Activated naive CD4-positive, alpha-beta T cell treated with anti-CD3 and anti-CD28 coated beads, Interleukin-2, amount 10 ng/mL, durations not matched to agents 7 days and 5 days (primary cell): ENCODE measurements at regions not wholly inside any gene's neighbourhood (a gene's known extent, or its start where the extent isn't known, plus 50 kb on each side); places are given as distances from the start of the nearest gene placed in this dataset.

Experiments used
- CTCF ChIA-PET: fragments of 350-600 bp; sonication (Branson Sonifier 250); formaldehyde crosslinking; loops from one replicate; lab custom pipeline; 2021; ENCODE audit warnings: antibody characterized with exemption; lab: Charles Lee
- DNase-seq: peaks from one replicate; pipeline ENCODE4 v3.0.0-alpha.2; 2020
- H3K27ac Mint-ChIP-seq: one replicate; pipeline ENCODE4 v1.8.0; 2021; ENCODE audit warnings: mild to moderate bottlenecking, moderate library complexity, mixed read lengths
- H3K27me3 Mint-ChIP-seq: one replicate; pipeline ENCODE4 v1.8.0; 2021; ENCODE audit warnings: mild to moderate bottlenecking, mixed read lengths
- H3K36me3 Mint-ChIP-seq: one replicate; pipeline ENCODE4 v1.8.0; 2021; ENCODE audit warnings: mixed read lengths
- H3K4me1 Mint-ChIP-seq: one replicate; pipeline ENCODE4 v1.8.0; 2021; ENCODE audit warnings: mixed read lengths
- H3K4me3 Mint-ChIP-seq: one replicate; pipeline ENCODE4 v1.8.0; 2021; ENCODE audit warnings: mild to moderate bottlenecking, moderate library complexity, mixed read lengths
- H3K9me3 Mint-ChIP-seq: one replicate; pipeline ENCODE4 v1.8.0; 2021; ENCODE audit warnings: mixed read lengths

DNA sequence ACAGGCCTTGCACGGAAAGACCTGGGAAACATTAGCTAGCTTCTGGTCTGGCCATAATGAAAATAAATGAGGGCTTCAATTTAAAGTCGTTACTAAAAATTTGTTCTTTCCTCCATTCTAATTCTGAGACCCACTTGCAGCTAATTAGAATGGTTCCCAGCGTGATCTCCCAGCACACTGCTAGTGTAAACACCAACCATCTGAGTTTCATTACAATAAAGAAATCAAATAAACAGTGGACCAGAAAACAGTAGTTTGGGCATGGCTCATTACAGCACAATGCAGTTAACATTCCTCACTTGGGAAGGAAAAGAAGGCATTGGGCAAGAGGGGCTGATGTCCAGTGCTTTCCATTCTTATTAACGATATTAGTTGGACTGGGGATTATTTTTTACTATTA is 410.9 kb upstream of the SOX9 start:
- no peak for DNase-seq
- H3K9me3 Mint-ChIP-seq, result peaks cover 2% of the 10 kb centered on the region
- no peaks in the 10 kb centered on the region for H3K4me1 Mint-ChIP-seq
- no peaks in the 10 kb centered on the region for H3K36me3 Mint-ChIP-seq
- no peak overlapping the region for H3K27ac Mint-ChIP-seq
- no peak overlapping the region for H3K4me3 Mint-ChIP-seq
- CTCF ChIA-PET, result no interaction called here
- no peaks in the 10 kb centered on the region for H3K27me3 Mint-ChIP-seq

DNA sequence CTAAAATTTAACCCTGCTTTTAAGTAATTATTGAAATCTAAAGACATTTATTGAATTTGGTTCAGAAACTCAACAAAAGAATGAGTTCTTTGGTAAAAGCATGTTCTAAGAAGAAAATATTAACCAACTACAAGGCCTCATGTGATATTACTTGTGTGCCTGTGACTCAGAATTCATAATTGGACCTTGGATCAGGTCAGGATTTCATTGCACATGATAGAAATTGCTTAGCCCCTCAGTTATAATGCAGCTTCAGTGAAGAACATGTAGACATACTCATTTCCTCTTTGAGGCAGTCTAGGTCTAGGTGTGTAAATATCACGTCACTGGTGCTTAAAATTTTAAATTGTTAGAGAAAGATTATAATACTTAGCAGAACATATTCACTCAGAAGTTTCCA is 410.0 kb upstream of the SOX9 start:
- H3K36me3 Mint-ChIP-seq, result no peaks in the 10 kb centered on the region
- CTCF ChIA-PET, result no interaction called here
- H3K9me3 Mint-ChIP-seq, result peaks cover 2% of the 10 kb centered on the region
- no peak overlapping the region for H3K27ac Mint-ChIP-seq
- no peaks in the 10 kb centered on the region for H3K27me3 Mint-ChIP-seq
- DNase-seq, result no peak
- no peak overlapping the region for H3K4me3 Mint-ChIP-seq
- no peaks in the 10 kb centered on the region for H3K4me1 Mint-ChIP-seq

DNA sequence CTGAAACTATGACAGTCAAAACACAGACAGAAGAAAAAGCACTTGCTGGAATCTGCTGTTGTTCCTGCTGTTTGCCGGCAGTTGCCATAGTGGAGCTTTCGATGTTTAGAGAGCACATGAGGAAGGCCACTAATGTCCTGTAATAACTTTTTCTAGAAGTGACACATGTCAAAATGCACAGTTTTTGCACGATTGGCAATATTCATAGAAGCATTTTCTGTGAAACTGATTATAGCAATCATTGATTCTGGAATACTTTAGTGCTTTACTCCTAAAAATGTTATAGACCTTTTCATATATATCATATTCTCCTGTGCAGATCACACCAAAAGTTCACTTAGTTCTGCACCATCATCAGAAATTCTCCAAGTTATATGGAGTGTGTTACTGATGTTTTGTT is 407.0 kb upstream of the SOX9 start:
- Mint-ChIP-seq H3K36me3 (no peaks in the 10 kb centered on the region), H3K9me3 (peaks cover 8% of the 10 kb centered on the region), H3K27me3 (no peaks in the 10 kb centered on the region), H3K27ac (no peak overlapping the region), H3K4me1 (no peaks in the 10 kb centered on the region), H3K4me3 (no peak overlapping the region)
- CTCF ChIA-PET, result no interaction called here
- DNase-seq, result no peak

DNA sequence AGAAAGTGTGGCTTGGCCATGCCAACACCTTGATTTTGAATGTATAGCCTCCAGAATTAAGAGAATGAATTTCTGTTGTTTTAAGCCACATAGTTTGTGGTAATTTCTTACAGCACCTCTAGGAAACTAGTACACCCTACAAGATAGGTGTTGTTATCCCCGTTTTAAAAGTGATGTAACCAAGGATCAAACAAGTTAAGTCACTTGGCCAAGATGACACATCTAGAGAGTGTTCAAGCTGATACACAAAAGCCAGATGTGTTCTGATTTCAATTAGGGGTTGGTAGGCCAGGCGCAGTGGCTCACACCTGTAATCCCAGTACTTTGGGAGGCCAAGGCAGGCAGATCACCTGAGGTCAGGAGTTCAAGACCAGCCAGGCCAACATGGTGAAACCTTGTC is 396.5 kb upstream of the SOX9 start:
- DNase-seq, result no peak
- no peaks in the 10 kb centered on the region for H3K4me1 Mint-ChIP-seq
- H3K27me3 Mint-ChIP-seq, result no peaks in the 10 kb centered on the region
- no peak overlapping the region for H3K4me3 Mint-ChIP-seq
- peaks cover 10% of the 10 kb centered on the region for H3K9me3 Mint-ChIP-seq
- CTCF ChIA-PET, result no interaction called here
- no peaks in the 10 kb centered on the region for H3K36me3 Mint-ChIP-seq
- no peak overlapping the region for H3K27ac Mint-ChIP-seq

DNA sequence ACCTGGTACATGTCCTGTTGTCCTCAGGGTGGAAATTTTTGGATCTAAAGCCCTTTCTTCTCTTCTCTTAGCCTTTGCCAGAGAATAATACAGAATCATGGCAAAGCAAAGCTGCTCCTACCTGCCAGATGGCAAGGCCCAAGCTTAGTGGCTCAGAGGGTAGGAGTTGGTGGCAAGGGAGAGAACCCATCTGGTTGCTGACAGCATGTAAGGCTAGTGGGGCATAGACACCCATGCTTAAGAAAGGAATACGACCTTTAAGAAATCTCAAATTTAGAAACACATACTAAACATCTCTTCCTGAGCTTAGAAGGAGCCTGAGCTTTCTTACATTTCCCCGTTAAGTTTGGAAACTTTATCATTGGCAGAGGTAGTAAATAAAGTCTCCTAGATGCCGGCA is 395.0 kb upstream of the SOX9 start:
- no peak overlapping the region for H3K27ac Mint-ChIP-seq
- H3K4me1 Mint-ChIP-seq, result no peaks in the 10 kb centered on the region
- H3K36me3 Mint-ChIP-seq, result no peaks in the 10 kb centered on the region
- CTCF ChIA-PET, result no interaction called here
- peaks cover 15% of the 10 kb centered on the region for H3K9me3 Mint-ChIP-seq
- H3K27me3 Mint-ChIP-seq, result no peaks in the 10 kb centered on the region
- H3K4me3 Mint-ChIP-seq, result no peak overlapping the region
- no peak for DNase-seq

DNA sequence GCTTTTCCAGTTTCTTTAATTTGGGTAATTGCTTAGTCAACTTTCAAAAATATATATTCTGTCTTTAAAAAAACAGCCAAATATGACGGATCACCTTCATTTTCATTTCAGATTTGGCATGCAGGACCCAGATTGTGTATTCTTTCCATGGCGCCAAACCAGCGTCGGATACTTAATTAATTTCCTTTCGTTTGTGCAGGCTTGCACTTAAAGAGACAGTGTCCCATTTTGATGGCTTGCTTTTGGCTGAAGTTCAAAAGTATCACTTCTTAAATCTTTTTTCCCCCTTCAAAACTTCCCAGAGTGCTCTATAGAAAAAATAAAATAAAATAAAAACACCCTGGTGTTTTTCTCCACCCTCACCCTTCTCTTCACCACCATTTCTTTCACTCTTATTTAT is 394.5 kb upstream of the SOX9 start:
- peaks cover 15% of the 10 kb centered on the region for H3K9me3 Mint-ChIP-seq
- H3K27ac Mint-ChIP-seq, result no peak overlapping the region
- CTCF ChIA-PET, result no interaction called here
- H3K4me1 Mint-ChIP-seq, result no peaks in the 10 kb centered on the region
- DNase-seq, result no peak
- no peak overlapping the region for H3K4me3 Mint-ChIP-seq
- H3K36me3 Mint-ChIP-seq, result no peaks in the 10 kb centered on the region
- H3K27me3 Mint-ChIP-seq, result no peaks in the 10 kb centered on the region

DNA sequence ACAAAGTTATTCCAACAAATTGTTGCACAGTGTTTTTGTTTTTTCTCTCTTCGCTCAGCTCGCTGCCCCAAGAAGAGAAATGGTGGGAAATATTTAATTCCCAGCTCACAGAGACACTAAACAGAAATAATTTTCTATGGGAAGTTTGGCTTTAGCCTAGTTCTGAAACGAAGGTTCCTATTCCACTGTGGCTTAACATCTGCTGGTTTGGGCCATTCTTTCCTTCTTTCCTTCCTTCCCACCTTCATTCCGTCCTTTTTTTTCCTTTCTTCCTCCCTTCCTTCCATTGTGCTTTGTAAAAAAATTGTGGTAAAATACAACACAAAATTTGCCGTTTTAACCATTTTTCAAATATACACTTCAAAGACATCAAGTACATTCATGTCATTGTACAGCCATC is 393.5 kb upstream of the SOX9 start:
- peaks cover 16% of the 10 kb centered on the region for H3K9me3 Mint-ChIP-seq
- no peaks in the 10 kb centered on the region for H3K4me1 Mint-ChIP-seq
- DNase-seq, result no peak
- CTCF ChIA-PET, result no interaction called here
- H3K27ac Mint-ChIP-seq, result no peak overlapping the region
- no peaks in the 10 kb centered on the region for H3K27me3 Mint-ChIP-seq
- H3K4me3 Mint-ChIP-seq, result no peak overlapping the region
- H3K36me3 Mint-ChIP-seq, result no peaks in the 10 kb centered on the region

DNA sequence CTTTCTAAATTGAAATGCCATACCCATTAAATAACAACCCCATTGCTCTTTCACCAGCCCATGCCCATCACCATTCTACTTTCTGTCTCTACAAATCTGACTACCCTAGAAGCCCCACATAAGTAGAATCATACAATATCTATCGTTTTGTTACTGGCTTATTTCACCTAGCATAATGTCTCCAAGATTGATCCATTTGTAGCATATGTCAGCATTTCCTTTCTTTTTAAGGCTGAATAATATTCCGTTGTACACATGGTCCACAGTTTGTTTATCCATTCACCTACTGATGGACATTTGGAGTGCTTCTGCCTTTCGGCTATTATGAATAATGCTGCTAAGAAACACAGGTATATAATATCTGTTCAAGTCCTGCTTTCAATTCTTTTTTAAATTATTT is 393.1 kb upstream of the SOX9 start:
- Mint-ChIP-seq H3K27ac (no peak overlapping the region), H3K27me3 (no peaks in the 10 kb centered on the region), H3K4me3 (no peak overlapping the region), H3K9me3 (peaks cover 16% of the 10 kb centered on the region), H3K36me3 (no peaks in the 10 kb centered on the region), H3K4me1 (no peaks in the 10 kb centered on the region)
- no peak for DNase-seq
- CTCF ChIA-PET, result no interaction called here

DNA sequence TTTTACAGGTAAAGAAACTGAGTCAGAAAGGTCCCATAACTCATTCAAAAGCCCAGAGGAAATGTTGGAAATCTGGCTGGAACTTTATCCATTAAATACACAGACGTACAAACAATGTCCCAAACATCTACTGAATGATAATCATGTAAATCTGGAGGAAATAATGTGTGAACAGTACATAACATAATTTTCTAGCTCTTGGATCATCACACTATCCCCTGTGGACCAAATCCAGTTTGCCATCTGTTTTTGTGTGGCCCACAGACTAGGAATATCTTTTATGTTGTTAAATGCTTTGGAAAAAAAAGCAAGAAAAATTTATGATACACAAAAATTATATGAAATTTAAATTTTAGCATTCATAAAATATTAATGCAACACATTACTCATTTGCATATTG is 389.9 kb upstream of the SOX9 start:
- peaks cover 12% of the 10 kb centered on the region for H3K9me3 Mint-ChIP-seq
- no peak overlapping the region for H3K4me3 Mint-ChIP-seq
- H3K27me3 Mint-ChIP-seq, result no peaks in the 10 kb centered on the region
- no peak for DNase-seq
- CTCF ChIA-PET, result no interaction called here
- H3K36me3 Mint-ChIP-seq, result no peaks in the 10 kb centered on the region
- no peak overlapping the region for H3K27ac Mint-ChIP-seq
- H3K4me1 Mint-ChIP-seq, result no peaks in the 10 kb centered on the region

DNA sequence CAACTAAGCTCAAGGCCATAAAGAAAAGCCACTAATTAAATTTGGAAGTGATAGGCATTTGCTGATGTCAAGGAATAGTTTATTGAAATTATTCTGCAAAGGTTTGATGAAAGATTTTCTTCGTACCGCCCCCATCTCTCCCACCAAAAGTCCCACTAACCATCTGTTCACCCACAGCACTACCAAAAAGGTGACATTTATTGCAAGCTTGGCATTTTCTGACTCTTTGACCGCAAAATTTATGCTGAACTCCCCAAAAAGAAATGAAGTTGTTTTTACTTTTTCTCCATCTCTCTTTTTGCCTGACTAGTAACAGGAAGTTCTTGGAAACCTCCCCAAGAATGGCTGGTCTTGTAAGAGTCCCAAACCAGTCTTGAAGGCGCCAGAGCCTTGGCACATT is 384.9 kb upstream of the SOX9 start:
- no peaks in the 10 kb centered on the region for H3K36me3 Mint-ChIP-seq

DNA sequence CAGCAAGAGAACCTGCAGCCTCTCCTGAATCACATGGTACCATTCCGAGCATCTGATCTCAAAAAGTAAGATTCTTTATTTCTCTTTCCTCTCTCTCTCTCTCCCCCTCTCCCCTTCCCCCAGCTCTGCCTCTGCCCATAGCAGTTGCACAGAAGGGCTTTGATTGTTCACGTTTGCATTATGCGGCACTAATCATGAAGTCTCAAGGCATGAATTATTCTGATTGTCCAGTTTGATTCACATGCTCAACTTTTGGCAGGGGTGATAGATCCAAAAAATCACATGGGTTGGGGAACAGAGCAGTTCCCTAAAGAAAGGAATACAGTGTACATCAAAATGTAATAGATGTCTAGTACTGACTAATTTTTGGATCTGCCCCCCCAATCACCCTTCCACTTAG is 380.0 kb upstream of the SOX9 start:
- Mint-ChIP-seq H3K4me1 (no peaks in the 10 kb centered on the region), H3K36me3 (no peaks in the 10 kb centered on the region), H3K4me3 (no peak overlapping the region), H3K27me3 (no peaks in the 10 kb centered on the region), H3K27ac (no peak overlapping the region), H3K9me3 (peaks cover 8% of the 10 kb centered on the region)
- no peak for DNase-seq
- CTCF ChIA-PET, result no interaction called here

More for the DNA sequence above, 384.9 kb upstream of the SOX9 start:
- H3K4me3 Mint-ChIP-seq, result no peak overlapping the region
- no peaks in the 10 kb centered on the region for H3K4me1 Mint-ChIP-seq
- peaks cover 2% of the 10 kb centered on the region for H3K9me3 Mint-ChIP-seq
- H3K27ac Mint-ChIP-seq, result no peak overlapping the region
- H3K27me3 Mint-ChIP-seq, result no peaks in the 10 kb centered on the region
- CTCF ChIA-PET, result interaction anchor here (0.6 kb wide), 1 partner anchor 188 kb away, joined by 3 read pairs; no protein-coding TSS in a partner anchor
- DNase-seq, result no peak

DNA sequence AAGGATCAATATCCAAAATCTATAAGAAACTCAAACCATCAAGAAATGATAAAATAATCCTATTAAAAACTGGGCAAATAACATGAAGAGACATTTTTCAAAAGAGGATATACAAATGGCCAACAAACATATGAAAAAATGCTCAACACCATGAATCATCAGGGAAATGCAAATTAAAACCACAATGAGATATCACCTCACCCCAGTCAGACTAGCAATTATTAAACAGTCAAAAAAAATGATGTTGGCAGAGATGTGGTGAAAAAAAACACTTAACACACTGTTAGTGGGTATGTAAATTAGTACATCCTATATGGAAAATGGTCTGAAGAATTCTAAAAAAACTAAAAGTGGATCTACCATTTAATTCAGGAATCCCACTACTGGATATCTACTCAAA is 379.0 kb upstream of the SOX9 start:
- Mint-ChIP-seq H3K4me1 (no peaks in the 10 kb centered on the region), H3K4me3 (no peak overlapping the region), H3K36me3 (no peaks in the 10 kb centered on the region), H3K27ac (no peak overlapping the region), H3K9me3 (peaks cover 8% of the 10 kb centered on the region), H3K27me3 (no peaks in the 10 kb centered on the region)
- CTCF ChIA-PET, result no interaction called here
- DNase-seq, result no peak

DNA sequence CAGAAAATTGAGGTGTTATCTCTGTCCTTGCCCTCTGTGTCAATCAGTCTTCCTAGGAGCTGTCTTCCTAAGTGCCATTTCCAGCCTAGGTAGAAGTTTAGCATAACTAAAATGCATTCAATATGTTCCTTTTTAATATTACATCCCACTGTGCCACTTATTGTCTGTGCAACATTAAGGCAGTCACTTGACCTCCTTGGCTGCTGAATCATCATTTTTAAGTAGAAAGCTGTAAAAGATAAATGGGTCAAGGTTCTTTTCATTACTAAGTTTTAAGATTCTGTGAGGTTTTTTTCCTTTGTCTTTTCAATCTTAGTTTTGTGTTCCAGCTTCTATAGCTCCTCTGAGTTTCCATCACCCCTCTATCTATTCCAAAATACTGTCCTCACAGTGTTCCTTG is 371.9 kb upstream of the SOX9 start:
- H3K9me3 Mint-ChIP-seq, result no peaks in the 10 kb centered on the region
- H3K36me3 Mint-ChIP-seq, result no peaks in the 10 kb centered on the region
- H3K27ac Mint-ChIP-seq, result no peak overlapping the region
- CTCF ChIA-PET, result no interaction called here
- H3K27me3 Mint-ChIP-seq, result no peaks in the 10 kb centered on the region
- H3K4me3 Mint-ChIP-seq, result no peak overlapping the region
- no peak for DNase-seq
- no peaks in the 10 kb centered on the region for H3K4me1 Mint-ChIP-seq

DNA sequence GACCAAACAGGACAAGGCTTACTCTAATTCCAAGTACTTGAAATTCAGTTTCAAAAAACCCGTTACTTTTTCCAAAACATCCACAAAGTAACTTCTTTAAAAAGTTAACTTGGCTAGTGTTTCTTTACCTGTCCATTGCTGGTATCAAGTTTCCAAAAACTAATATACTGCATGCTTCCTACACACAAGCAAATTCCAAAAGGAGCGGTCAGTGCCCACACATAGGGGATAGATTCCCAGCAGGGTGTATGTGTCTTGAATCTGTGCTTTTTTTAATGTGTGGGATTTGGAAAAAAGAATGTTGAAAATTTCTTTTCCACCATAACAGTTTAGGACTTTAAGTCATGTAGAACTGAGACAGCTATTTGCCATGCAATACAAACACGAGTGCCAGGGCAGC is 367.8 kb upstream of the SOX9 start:
- no peak overlapping the region for H3K27ac Mint-ChIP-seq
- CTCF ChIA-PET, result no interaction called here
- H3K4me3 Mint-ChIP-seq, result no peak overlapping the region
- no peaks in the 10 kb centered on the region for H3K4me1 Mint-ChIP-seq
- DNase-seq, result no peak
- peaks cover 1% of the 10 kb centered on the region for H3K9me3 Mint-ChIP-seq
- no peaks in the 10 kb centered on the region for H3K27me3 Mint-ChIP-seq
- no peaks in the 10 kb centered on the region for H3K36me3 Mint-ChIP-seq

DNA sequence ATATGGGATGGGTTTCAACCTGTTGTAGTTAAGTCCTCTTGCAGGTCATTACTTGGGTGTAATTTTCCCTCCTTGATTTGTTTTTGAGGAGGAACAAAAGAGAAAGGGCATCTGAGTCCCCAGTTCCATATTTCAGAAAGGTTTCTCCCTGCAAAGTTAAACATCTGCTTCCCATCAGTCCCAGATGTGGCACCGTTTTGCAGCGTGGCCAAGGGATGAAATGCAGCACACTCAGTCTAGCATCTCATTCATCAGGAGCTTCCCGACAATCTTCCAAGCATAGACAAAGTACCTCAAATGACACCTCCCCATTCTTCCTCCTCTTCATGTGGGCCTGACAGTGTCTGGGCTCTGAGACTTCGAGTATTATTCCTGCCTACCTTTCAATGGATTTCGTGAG is 363.7 kb upstream of the SOX9 start:
- CTCF ChIA-PET, result no interaction called here
- Mint-ChIP-seq H3K36me3 (no peaks in the 10 kb centered on the region), H3K4me3 (no peak overlapping the region), H3K27ac (no peak overlapping the region), H3K9me3 (peaks cover 1% of the 10 kb centered on the region), H3K4me1 (no peaks in the 10 kb centered on the region), H3K27me3 (no peaks in the 10 kb centered on the region)
- no peak for DNase-seq

DNA sequence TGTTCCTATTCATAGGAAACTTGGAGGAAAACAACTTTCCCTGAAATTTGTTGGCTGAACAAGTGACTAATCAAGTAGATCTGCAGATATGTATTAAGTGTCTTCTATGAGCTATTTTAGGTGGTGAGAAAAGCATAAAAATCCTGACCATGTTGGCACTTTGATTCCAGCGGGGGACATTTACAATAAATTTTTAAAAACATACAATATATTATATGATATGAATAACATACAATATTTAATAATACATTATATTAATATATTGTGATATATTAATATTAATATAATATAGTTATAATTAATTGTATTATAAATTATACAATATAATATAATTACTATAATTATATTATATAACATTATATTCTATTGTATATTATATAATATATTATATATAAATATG is 362.9 kb upstream of the SOX9 start:
- Mint-ChIP-seq H3K9me3 (peaks cover 1% of the 10 kb centered on the region), H3K4me3 (no peak overlapping the region), H3K36me3 (no peaks in the 10 kb centered on the region), H3K27me3 (no peaks in the 10 kb centered on the region), H3K27ac (no peak overlapping the region), H3K4me1 (no peaks in the 10 kb centered on the region)
- CTCF ChIA-PET, result no interaction called here
- DNase-seq, result no peak
